Astrocyte of the spinal cord (primary cell): ENCODE measurements at regions not wholly inside any gene's neighbourhood (a gene's known extent, or its start where the extent isn't known, plus 50 kb on each side); places are given as distances from the start of the nearest gene placed in this dataset.

Experiments
- DNase-seq: peaks from one replicate; pipeline ENCODE4 v3.0.0; 2011; ENCODE audit warnings: low read depth, low spot score
- H3K4me3 ChIP-seq: 2 replicates; pipeline ENCODE4 v1.5.1; 2011; ENCODE audit warnings: low read depth, mild to moderate bottlenecking, low read length, moderate library complexity
- CTCF ChIP-seq: IDR thresholded peaks from 2 replicates; pipeline ENCODE4 v1.5.1; 2012; ENCODE audit warnings: low read depth, mild to moderate bottlenecking, low read length, inconsistent platforms
- in situ Hi-C: cut with HindIII; loops from 2 replicates; pipeline ENCODE4 v1.10.0; 2017; ENCODE audit warnings: low sequenced_read_pairs

GRCh38 chr16:77117707-77118106 is 73.3 kb upstream of the MON1B start:
- H3K4me3 ChIP-seq, result no peak overlapping the region
- DNase-seq, result no peak
- in situ Hi-C loops, result no loop called here
- TF ChIP-seq CTCF, result no peak

GRCh38 chr16:77131398-77131797 is 59.6 kb upstream of the MON1B start:
- no peak for DNase-seq
- in situ Hi-C loops, result no loop called here
- no peak for TF ChIP-seq CTCF
- H3K4me3 ChIP-seq, result no peak overlapping the region

- no peak for TF ChIP-seq CTCF
- in situ Hi-C loops, result no loop called here
- no peak overlapping the region for H3K4me3 ChIP-seq
- DNase-seq, result no peak
Measured at GRCh38 chr16:77132051-77132618, 58.9 kb upstream of the MON1B start.

- TF ChIP-seq CTCF, result no peak
- DNase-seq, result no peak
- in situ Hi-C loops, result no loop called here
- no peak overlapping the region for H3K4me3 ChIP-seq
Measured at GRCh38 chr16:77133706-77134105, 57.3 kb upstream of the MON1B start.

GRCh38 chr16:77137045-77137444 is 53.9 kb upstream of the MON1B start:
- TF ChIP-seq CTCF, result no peak
- H3K4me3 ChIP-seq, result no peak overlapping the region
- no peak for DNase-seq
- in situ Hi-C loops, result no loop called here
